Suprapubic skin (tissue), 4 donors: ENCODE measurements at regions not wholly inside any gene's neighbourhood (a gene's known extent, or its start where the extent isn't known, plus 50 kb on each side); places are given as distances from the start of the nearest gene placed in this dataset.

Experiments used
- POLR2A ChIP-seq, 2 donors: fragments of 450-650 bp; IDR thresholded peaks; one replicate each; pipeline ENCODE4 v1.6.1; 2017; ENCODE audit warnings: antibody characterized with exemption in 2 of 2, mild to moderate bottlenecking in 2 of 2, moderate library complexity in 2 of 2
- POLR2AphosphoS5 ChIP-seq, 3 donors: sonication (generic); formaldehyde crosslinking; IDR thresholded peaks; one replicate each; pipeline ENCODE4 v1.6.1; 2017; ENCODE audit warnings: antibody characterized with exemption in 3 of 3
- TF ChIP-seq, protein P1 (sequence below), 2 donors: fragments of 200-600 bp in 1 of 2; fragments of 450-650 bp in 1 of 2; sonication (generic) in 1 of 2; IDR thresholded peaks; one replicate each; pipeline ENCODE4 v1.5.1; 2016 to 2019; ENCODE audit warnings: antibody characterized with exemption in 2 of 2, mild to moderate bottlenecking in 1 of 2, moderate library complexity in 1 of 2

GRCh38 chr3:110069761-110070160 lies 732.4 kb upstream of the DPPA4 start:
- TF ChIP-seq POLR2A (IDR thresholded peaks at IDR 0.05) (no peak), POLR2AphosphoS5 (IDR thresholded peaks at IDR 0.05) (no peak)
- TF ChIP-seq, protein P1, sequence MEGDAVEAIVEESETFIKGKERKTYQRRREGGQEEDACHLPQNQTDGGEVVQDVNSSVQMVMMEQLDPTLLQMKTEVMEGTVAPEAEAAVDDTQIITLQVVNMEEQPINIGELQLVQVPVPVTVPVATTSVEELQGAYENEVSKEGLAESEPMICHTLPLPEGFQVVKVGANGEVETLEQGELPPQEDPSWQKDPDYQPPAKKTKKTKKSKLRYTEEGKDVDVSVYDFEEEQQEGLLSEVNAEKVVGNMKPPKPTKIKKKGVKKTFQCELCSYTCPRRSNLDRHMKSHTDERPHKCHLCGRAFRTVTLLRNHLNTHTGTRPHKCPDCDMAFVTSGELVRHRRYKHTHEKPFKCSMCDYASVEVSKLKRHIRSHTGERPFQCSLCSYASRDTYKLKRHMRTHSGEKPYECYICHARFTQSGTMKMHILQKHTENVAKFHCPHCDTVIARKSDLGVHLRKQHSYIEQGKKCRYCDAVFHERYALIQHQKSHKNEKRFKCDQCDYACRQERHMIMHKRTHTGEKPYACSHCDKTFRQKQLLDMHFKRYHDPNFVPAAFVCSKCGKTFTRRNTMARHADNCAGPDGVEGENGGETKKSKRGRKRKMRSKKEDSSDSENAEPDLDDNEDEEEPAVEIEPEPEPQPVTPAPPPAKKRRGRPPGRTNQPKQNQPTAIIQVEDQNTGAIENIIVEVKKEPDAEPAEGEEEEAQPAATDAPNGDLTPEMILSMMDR (IDR thresholded peaks at IDR 0.05): no peak
